ENCODE measurements at regions not wholly inside any gene's neighbourhood (a gene's known extent, or its start where the extent isn't known, plus 50 kb on each side); places are given as distances from the start of the nearest gene placed in this dataset.

- DNase-seq (ENCODE audit: low read depth in 2 of 2) = no peak
Measured at GRCh38 chr10:131732631-131733127, 168.1 kb upstream of the PPP2R2D start.

DNA sequence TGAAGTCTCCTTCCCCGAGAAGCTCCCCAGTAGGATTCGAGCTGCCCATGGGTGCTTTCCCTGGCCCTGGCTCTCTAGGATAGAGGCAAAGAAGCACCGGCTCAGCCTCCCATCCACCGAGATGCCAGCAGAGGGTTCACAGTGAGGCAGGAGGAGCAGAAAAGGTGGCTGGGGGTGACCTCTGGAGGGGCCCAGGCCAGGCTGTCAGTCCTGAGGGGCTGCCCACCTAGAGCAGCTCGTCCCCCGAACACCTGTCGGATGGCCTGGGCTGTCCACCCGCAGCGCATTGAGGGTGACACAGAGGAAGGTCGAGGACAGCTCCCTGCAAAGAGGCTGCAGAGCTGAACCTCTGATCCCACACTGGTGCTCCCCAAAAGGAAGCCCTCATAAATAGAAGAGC is 167.2 kb upstream of the PPP2R2D start:
- no peak for DNase-seq (ENCODE audit: low read depth in 2 of 2)

- no peak for DNase-seq (ENCODE audit: low read depth in 2 of 2)
Measured at GRCh38 chr10:131735577-131735976, 165.2 kb upstream of the PPP2R2D start.

DNA sequence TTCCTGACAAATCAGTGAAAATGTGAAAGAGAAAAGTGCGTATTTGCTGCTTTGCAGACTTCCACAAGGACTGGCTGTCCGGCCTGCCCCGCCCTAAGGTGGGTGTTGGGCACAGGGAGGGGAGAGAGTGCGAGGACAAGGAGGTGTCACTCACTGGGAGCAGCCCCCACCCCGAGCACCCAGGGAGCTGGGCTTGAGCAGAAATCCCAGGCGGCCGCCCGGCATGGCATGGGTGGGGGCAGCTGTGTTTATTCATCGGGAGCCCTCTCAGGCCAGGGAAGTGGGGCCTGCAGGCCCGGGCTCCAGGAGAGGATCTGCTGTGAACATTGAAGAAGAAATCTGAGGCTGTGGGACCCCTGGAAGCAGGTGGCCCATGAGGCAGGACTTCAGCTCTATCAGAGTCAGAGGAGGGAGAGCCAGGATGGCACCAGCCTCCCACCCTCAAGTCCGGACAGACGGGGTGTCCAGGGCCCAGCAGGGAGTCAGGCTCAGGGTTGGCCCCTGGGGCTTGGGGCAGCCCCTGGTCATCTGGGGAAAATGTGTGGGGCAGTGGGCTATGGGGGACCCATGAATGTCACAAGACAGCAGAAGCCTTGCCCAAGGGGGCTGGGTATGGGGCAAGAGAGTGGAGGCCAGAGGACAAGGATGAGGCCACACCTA is 164.4 kb upstream of the PPP2R2D start:
- DNase-seq (ENCODE audit: low read depth in 2 of 2) = no peak

GRCh38 chr10:131737543-131738395 is 163.0 kb upstream of the PPP2R2D start:
- no peak for DNase-seq (ENCODE audit: low read depth in 2 of 2)

DNA sequence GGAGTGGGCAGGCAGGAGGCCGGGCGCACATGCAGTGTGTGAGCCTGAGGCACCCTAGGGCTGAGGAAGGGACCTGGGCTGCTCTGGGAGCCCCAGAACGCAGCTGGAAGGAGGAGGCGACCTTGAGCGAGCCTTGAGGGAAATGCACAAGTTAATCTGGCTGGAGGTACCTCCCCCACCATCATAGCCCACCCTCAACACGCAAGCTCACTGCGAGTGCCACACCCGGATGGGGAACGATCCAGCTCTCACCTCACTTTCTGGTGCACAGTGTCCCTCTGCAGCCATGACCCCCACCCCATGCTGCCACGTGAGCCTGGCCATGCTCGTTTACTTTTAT is 162.4 kb upstream of the PPP2R2D start:
- DNase-seq (ENCODE audit: low read depth in 2 of 2) = no peak

DNA sequence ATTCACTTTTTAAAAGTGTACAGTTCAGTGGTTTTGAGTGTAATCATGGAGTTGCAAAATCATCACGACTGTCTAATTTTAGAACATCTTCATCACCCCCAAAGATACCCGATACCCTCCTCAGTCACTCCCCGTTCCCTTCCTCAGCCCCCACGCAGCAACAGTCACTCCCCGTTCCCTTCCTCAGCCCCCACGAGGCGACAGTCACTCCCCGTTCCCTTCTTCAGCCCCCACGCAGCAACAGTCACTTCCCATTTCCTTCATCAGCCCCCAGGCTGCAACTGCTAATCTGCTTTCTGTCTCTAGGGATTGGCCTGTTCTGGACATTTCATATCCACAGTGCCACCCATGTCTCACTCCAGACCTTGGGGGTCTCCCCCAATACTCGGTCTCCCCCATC is 161.6 kb upstream of the PPP2R2D start:
- DNase-seq (ENCODE audit: low read depth in 2 of 2) = no peak

- no peak for DNase-seq (ENCODE audit: low read depth in 2 of 2)
Measured at GRCh38 chr10:131742500-131742951, 158.3 kb upstream of the PPP2R2D start.

- DNase-seq (ENCODE audit: low read depth in 2 of 2) = no peak
Measured at GRCh38 chr10:131743190-131744151, 157.3 kb upstream of the PPP2R2D start.

GRCh38 chr10:131744346-131744745 is 156.5 kb upstream of the PPP2R2D start:
- DNase-seq (ENCODE audit: low read depth in 2 of 2) = no peak

- no peak for DNase-seq (ENCODE audit: low read depth in 2 of 2)
Measured at GRCh38 chr10:131745591-131745990, 155.2 kb upstream of the PPP2R2D start.

DNA sequence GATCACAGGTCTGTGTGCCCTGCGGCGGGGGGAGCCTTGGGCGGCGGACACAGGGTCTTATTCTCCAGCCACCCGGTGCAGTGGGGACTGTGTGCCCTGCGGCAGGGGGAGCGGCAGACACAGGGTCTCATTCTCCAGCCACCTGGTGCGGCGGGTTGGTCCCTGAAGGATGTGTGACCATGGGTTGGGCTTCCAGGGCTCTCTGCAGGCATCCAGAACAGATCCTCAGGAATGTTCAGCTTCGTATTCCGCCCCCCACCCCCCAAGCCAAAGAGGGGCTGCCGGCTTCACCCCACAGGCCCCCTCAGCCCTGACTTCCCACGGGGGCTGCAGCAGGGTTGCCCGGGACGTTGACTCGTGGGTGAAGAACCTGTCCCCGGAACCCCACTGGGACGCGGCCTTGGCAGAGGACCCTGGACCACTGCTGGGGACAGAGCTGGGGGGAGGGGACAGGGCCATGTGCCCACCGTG is 154.5 kb upstream of the PPP2R2D start:
- DNase-seq (ENCODE audit: low read depth in 2 of 2) = no peak

- DNase-seq (ENCODE audit: low read depth in 2 of 2) = no peak
Measured at GRCh38 chr10:131746785-131747184, 154.0 kb upstream of the PPP2R2D start.

GRCh38 chr10:131747251-131747650 is 153.6 kb upstream of the PPP2R2D start:
- DNase-seq (ENCODE audit: low read depth in 2 of 2) = no peak

- no peak for DNase-seq (ENCODE audit: low read depth in 2 of 2)
Measured at GRCh38 chr10:131747791-131748190, 153.0 kb upstream of the PPP2R2D start.

GRCh38 chr10:131748191-131748590 is 152.6 kb upstream of the PPP2R2D start:
- no peak for DNase-seq (ENCODE audit: low read depth in 2 of 2)

DNA sequence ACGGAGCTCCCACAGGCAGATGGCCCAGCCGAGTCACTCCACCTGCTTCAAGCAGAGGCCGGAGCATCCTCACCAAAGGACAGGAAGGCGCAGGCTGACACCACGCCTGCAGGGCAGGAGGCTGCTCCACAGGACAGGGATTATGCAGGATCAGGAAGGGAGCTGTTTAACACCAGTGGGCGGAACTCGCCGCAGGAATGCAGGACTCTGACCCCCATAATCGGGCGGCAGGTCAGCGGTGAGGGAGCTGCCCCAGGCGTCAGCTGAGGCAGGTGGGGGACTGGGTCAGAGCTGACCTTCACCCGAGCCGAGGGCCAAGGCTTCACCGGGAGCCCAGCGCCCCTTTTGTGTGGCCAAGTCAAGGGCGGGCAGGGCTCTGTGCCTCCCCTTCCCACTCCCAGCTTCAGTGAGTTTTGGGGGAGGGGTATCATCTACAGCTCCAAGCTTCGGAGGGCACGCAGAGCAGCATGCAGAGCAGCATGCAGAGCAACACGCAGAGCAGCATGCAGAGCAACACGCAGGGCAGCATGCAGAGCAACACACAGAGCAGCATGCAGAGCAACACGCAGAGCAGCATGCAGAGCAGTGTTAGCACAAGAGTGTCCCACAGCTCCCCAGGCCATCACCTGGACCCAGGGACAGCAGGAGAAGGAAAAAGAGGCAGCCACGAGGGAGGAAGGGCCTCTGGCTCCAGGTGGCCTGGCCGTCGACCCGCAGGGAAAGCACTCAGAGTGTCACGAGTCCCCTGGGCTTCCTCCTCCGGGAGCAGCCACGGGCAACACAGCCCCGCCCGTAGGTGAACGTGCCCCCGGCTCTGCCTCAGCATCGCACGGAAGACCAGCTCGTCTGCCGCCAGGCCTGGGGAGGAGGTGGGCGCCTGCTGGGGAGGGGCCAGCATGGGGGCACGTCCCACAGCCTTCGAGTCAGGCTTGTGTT is 151.7 kb upstream of the PPP2R2D start:
- DNase-seq (ENCODE audit: low read depth in 2 of 2) = no peak

GRCh38 chr10:131749767-131750142 is 151.1 kb upstream of the PPP2R2D start:
- no peak for DNase-seq (ENCODE audit: low read depth in 2 of 2)

- no peak for DNase-seq (ENCODE audit: low read depth in 2 of 2)
Measured at GRCh38 chr10:131750171-131750895, 150.5 kb upstream of the PPP2R2D start.

Data from stimulated activated CD8-positive, alpha-beta memory T cell treated with anti-CD3 and anti-CD28 coated beads, Interleukin-7, amount 100 ng/mL, for 4 hours (primary cell).